HG03108 (cell line): ENCODE measurements at regions not wholly inside any gene's neighbourhood (a gene's known extent, or its start where the extent isn't known, plus 50 kb on each side); places are given as distances from the start of the nearest gene placed in this dataset.
A peak's percentile ranks its signal among the peaks of the same experiment; 100 is the strongest.
"Not testable (repeated sequence)": the region's sequence is repeated elsewhere in the genome, so short reads cannot be mapped to it uniquely, and the experiment has no call there.

Experiments used
- ATAC-seq: cut with Tn5 transposase; IDR thresholded peaks from one replicate; pipeline ENCODE4 v1.9.1; 2021; ENCODE audit warnings: moderate library complexity; ENCODE audit not compliant: unreplicated experiment

DNA sequence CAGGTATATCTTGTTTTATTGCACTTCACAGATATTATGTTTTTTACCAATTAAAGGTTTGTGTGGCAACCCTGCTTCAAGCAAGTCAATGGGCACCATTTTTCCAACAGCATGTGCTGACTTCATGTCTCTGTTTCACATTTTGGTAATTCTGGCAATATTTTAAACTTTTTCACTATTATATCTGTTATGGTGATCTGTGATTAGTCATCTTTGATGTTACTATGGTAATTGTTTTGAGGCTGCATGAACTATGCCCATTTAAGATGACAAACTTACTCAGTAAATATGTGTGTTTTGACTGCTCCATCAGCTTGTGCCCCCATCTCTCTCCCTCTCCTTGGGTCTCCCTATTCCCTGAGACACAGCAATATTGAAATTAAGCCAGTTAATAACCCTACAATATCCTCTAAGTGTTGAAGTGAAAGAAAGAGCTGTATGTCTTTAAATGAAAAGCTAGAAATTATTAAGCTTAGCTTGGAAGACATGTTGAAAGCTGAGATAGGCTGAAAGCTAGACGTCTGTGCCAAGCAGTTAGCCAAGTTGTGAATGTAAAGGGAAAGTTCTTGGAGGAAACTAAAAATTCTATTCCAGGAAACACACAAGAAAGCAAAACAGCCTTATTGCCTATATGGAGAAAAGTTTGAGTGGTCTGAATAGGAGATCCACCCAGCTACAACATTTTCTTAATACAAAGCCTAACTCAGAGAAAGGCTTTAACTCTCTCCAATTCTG is 365.1 kb downstream of the ATP23 start:
- ATAC-seq = no peak

- ATAC-seq = no peak
Measured at GRCh38 chr12:58309806-58310205, 368.4 kb downstream of the ATP23 start.

DNA sequence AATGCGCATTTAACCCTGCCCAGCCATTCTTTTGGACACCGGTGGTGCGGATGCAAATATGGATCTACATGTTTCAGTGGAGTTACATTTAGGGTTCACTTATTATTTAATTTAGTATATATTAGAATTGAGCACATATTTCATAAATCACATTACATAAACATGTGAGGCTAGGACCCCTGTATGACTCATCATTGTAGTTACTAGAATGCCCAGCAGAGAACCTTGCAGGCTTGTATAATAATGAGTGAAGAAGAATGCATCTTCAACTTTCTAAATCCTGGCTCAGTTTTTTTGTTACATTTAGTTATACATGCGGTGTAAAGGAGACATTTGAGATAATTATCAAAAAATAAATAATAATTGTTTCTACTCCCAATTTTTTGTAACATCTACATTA is 369.0 kb downstream of the ATP23 start:
- ATAC-seq = no peak

DNA sequence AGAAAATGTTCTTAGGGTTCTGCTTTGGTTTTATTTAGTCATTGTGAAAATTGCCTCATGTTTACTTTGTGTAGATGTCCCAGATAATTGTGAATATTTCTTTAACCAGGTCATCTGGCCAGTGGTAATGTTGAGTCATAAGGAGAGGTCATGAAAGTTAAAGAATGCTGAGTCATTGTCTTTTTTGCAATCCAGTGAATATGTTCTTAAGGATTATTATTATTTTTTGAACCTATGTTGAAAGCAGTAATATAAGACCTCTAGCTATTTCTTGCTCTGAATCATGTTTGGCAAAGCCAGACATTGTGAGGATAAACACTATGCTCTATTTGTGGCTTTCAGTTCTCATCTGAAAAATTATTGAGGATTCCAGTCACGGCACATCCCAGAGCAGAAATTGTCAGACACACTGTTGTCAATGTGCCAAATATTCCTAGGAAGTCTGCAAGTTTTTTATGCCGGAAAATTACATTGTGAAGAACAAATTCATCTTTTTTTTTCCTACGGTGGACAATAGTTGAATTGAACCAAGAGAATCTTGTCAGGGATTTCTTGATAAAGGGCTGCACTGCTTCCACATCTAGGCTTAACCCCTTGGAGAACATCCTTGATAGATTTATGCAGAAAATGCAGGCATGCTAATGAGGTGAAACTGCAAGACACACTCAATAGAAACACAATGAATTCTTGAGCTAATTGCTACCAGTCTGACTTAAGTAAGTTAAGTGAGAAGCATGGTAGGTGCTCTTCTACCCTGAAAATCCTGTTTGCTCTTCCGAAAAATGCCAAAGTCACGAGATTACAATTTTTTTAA is 369.6 kb downstream of the ATP23 start:
- no peak for ATAC-seq

DNA sequence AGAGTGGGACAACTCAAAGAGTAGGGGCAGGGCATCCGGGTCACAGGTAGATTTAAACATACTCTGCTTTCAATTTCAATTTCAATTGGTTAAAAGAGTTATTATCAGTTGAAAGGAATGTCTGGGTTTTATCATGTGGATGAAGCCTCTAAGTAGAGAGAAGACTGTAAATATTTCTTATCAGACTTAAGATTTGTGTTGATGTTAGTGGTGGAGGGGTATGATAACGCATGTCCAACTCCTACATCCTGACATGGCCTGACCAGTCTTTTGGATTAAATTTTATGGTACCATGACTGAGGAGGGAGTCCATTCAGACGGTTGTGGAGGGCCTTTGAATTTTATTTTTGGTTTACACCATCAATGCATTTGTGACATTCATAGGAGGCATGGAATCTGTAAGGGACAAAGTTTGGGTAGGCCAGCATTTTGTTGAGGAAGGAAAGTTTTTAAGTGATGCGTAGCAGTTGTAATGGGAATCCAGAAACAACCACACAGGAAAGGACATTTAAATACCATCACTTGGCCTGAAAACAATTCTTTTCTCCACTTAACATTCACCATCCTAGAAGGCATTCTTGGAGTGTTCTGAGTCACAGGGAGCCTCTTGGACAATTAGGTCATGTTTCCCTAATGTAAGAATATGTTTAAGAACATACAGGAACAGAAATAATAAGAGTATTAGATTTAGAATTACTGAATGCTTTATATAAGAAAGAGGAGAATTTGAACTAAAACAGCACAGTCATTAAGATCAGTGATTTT is 371.9 kb downstream of the ATP23 start:
- ATAC-seq = no peak

DNA sequence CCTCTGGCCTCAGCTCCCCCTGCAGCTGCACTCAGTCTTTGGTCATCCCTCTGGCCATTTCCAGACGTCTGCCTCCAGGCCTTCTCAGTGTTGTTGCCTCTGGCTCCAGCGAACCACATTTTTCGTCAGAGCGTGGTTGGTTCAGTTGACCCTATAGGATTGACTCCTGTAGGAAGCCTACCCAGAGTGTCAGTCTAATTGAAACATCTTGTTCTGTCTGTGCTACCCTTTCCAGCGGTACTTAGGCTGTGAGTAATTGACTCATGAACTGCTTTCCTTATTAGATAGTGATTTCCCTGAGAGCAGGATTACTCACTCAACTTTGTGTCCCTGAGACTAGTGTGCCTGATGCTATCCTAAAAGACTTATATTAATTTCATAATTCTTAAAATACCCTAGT is 373.2 kb downstream of the ATP23 start:
- no peak for ATAC-seq

DNA sequence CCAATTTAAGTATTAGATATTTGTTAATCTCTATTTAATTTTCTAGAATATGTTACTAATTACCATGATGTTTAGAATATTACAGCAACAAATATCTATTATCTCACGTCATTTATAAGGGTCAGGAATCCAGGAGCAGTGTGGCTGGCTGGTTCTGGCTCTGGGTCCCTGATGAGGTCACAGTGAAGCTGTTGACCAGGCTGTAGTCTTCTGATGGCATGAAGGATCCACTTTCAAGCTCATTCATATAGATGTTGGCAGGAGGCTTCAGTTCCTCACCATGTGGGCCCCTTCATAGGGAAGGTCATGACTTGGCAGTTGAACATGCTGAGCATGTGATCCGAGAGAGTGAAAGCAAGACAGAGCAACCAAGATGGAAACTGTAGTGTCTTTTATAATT is 375.6 kb downstream of the ATP23 start:
- ATAC-seq = no peak

- ATAC-seq = peak; percentile 76
Measured at GRCh38 chr12:58321414-58321813, 380.0 kb downstream of the ATP23 start.

DNA sequence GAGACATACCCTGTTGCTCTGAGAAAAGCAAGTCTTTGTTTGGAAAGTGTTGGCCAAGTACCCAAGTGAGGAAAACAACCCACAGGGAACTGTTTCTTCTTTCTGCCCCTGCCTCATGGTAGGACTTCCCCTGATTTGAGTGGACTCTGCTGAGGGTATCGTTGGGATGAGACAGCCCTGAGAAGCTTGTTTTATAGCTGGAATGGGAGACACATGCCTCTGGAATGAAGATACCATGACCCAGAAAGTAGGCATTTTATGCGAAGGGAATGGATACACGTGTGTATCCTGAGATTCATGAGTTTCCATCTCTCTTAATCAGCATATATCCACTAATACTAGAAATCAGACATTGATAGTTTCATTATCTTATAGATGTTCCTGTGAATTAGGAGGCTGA is 382.3 kb downstream of the ATP23 start:
- no peak for ATAC-seq

GRCh38 chr12:58325561-58325960 is 384.2 kb downstream of the ATP23 start:
- no peak for ATAC-seq

DNA sequence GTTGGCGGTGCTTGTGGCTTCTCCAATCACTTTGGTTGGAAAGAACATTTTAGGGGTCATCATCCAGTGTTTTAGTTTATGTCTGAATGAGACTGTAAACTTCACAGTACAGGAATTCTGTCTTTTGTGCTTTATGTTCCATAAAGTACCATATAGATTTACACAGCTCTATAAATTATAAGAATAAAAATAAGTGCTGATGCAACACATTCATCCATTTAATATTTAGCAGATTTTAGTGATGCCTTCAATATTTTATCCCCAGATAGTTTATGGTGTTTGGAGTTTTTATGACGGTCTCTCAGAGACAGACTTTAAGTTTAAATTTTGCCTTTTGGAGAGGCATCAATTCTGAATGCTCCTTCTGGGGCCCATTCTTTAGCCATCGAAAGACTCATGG is 385.2 kb downstream of the ATP23 start:
- no peak for ATAC-seq

GRCh38 chr12:58336581-58337242 is 395.3 kb downstream of the ATP23 start:
- not testable (repeated sequence) for ATAC-seq

- ATAC-seq = not testable (repeated sequence)
Measured at GRCh38 chr12:58337539-58337938, 396.2 kb downstream of the ATP23 start.

- ATAC-seq = no peak
Measured at GRCh38 chr12:58341791-58342190, 400.4 kb downstream of the ATP23 start.

- ATAC-seq = no peak
Measured at GRCh38 chr12:58342736-58343135, 401.4 kb downstream of the ATP23 start.

GRCh38 chr12:58346032-58346632 is 404.8 kb downstream of the ATP23 start:
- ATAC-seq = no peak

GRCh38 chr12:58347188-58347587 is 405.8 kb downstream of the ATP23 start:
- ATAC-seq = no peak

- ATAC-seq = no peak
Measured at GRCh38 chr12:58347691-58348090, 406.3 kb downstream of the ATP23 start.

DNA sequence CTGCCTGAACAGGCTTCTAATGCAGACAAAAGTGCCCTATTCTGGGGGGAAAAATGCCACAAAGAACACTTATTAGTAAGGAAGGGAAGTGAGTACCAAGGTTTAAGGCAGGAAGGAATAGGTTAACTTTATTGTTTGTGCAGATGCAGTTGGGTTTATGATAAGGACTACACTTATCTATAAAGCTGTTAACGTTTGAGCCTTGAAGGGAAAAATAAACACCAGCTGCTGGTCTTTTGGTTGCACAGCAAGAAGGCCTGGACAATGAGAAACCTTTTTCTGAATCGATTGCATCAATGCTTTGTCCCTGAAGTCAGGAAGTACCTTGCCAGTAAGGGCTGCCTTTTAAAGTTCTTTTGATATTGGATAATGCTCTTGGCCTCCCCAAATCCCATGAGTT is 407.8 kb downstream of the ATP23 start:
- ATAC-seq = no peak

GRCh38 chr12:58356794-58357193 is 415.4 kb downstream of the ATP23 start:
- no peak for ATAC-seq

DNA sequence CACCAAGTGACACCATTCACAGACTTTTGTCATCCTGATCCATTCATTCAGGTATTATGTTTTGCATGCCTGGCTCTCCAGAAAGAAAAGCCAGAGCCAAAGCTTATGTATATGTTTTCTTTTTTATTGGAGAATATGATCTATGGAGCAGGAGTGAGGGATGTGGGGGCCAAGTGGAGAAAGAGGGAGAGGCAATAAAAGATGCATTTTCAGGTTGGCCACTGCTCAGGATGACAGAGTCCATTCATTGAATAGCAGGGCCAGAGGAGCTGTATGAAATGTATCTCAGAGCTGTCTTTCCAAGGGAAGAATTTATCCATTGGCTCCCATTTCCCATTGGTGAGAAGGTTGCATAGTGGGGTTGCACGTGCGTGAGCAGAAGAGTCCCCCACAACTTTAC is 416.1 kb downstream of the ATP23 start:
- ATAC-seq = no peak
